Fibroblast of the conjunctiva (primary cell): ENCODE measurements at regions not wholly inside any gene's neighbourhood (a gene's known extent, or its start where the extent isn't known, plus 50 kb on each side); places are given as distances from the start of the nearest gene placed in this dataset.
"Not testable (repeated sequence)": the region's sequence is repeated elsewhere in the genome, so short reads cannot be mapped to it uniquely, and the experiment has no call there.

Experiments
- DNase-seq: peaks from one replicate; pipeline ENCODE4 v3.0.0-alpha.2; 2010; ENCODE audit warnings: low read depth

GRCh38 chr1:59178339-59179187 is 118.3 kb upstream of the FGGY start:
- peak; percentile 79 for DNase-seq

- DNase-seq: no peak
These were observed 117.2 kb upstream of the FGGY start for GRCh38 chr1:59179673-59180072.

GRCh38 chr1:59180735-59181134 is 116.2 kb upstream of the FGGY start:
- no peak for DNase-seq

GRCh38 chr1:59183749-59184317 is 113.1 kb upstream of the FGGY start:
- no peak for DNase-seq

- no peak for DNase-seq
These were observed 112.5 kb upstream of the FGGY start for GRCh38 chr1:59184365-59184905.

GRCh38 chr1:59185163-59185860 is 111.6 kb upstream of the FGGY start:
- no peak for DNase-seq

- DNase-seq: peak; percentile 35
These were observed 110.2 kb upstream of the FGGY start for GRCh38 chr1:59186656-59187055.

- no peak for DNase-seq
These were observed 108.3 kb upstream of the FGGY start for GRCh38 chr1:59188413-59189213.

- DNase-seq: no peak
These were observed 103.3 kb upstream of the FGGY start for GRCh38 chr1:59193443-59194093.

GRCh38 chr1:59194621-59195020 is 102.3 kb upstream of the FGGY start:
- DNase-seq: no peak

GRCh38 chr1:59195151-59195550 is 101.7 kb upstream of the FGGY start:
- no peak for DNase-seq

- DNase-seq: no peak
These were observed 98.3 kb upstream of the FGGY start for GRCh38 chr1:59198564-59198963.

GRCh38 chr1:59199147-59199546 is 97.7 kb upstream of the FGGY start:
- DNase-seq: no peak

GRCh38 chr1:59199719-59200376 is 97.0 kb upstream of the FGGY start:
- DNase-seq: no peak

- DNase-seq: no peak
These were observed 95.6 kb upstream of the FGGY start for GRCh38 chr1:59201341-59201740.

- DNase-seq: no peak
These were observed 94.4 kb upstream of the FGGY start for GRCh38 chr1:59202455-59202854.

- peak; percentile 62 for DNase-seq
These were observed 92.9 kb upstream of the FGGY start for GRCh38 chr1:59204001-59204400.

GRCh38 chr1:59206616-59207015 is 90.3 kb upstream of the FGGY start:
- DNase-seq: not testable (repeated sequence)

GRCh38 chr1:59210430-59210829 is 86.5 kb upstream of the FGGY start:
- DNase-seq: not testable (repeated sequence)

- no peak for DNase-seq
These were observed 84.2 kb upstream of the FGGY start for GRCh38 chr1:59212706-59213105.
